H54 (cell line): ENCODE measurements at regions not wholly inside any gene's neighbourhood (a gene's known extent, or its start where the extent isn't known, plus 50 kb on each side); places are given as distances from the start of the nearest gene placed in this dataset.
"Not testable (repeated sequence)": the region's sequence is repeated elsewhere in the genome, so short reads cannot be mapped to it uniquely, and the experiment has no call there.

ENCODE experiments used
- DNase-seq: peaks from one replicate; pipeline ENCODE4 v3.0.0; 2011; ENCODE audit warnings: low spot score, mixed read lengths; ENCODE audit not compliant: insufficient read length
- FAIRE-seq: peaks from 3 replicates; lab custom pipeline; 2011; peaks lifted over from hg19 to GRCh38; lab: Jason Lieb, UNC
- POLR2A ChIP-seq: IDR thresholded peaks from 2 replicates; pipeline ENCODE4 v1.6.1; 2011; ENCODE audit warnings: low read depth, mild to moderate bottlenecking, low read length

GRCh38 chr3:153768561-153769469 lies 352.4 kb upstream of the ARHGEF26 start:
- peak; percentile 19 for DNase-seq
- peak; percentile 88 for FAIRE-seq
- TF ChIP-seq POLR2A = no peak

- DNase-seq (no peak), FAIRE-seq (no peak)
- no peak for TF ChIP-seq POLR2A
These were observed 338.1 kb upstream of the ARHGEF26 start for GRCh38 chr3:153783106-153783505.

GRCh38 chr3:153783741-153784480 lies 337.3 kb upstream of the ARHGEF26 start:
- DNase-seq (no peak), FAIRE-seq (no peak)
- TF ChIP-seq POLR2A = no peak

- TF ChIP-seq POLR2A = no peak
- no peak for DNase-seq
- no peak for FAIRE-seq
These were observed 335.3 kb upstream of the ARHGEF26 start for GRCh38 chr3:153785901-153786300.

- DNase-seq (no peak), FAIRE-seq (no peak)
- TF ChIP-seq POLR2A = no peak
These were observed 331.8 kb upstream of the ARHGEF26 start for GRCh38 chr3:153789380-153789779.

- FAIRE-seq, DNase-seq: not testable (repeated sequence)
These were observed 324.1 kb upstream of the ARHGEF26 start for GRCh38 chr3:153797056-153797455.

GRCh38 chr3:153809097-153809496 lies 312.1 kb upstream of the ARHGEF26 start:
- DNase-seq (no peak), FAIRE-seq (no peak)

GRCh38 chr3:153818338-153818737 lies 302.9 kb upstream of the ARHGEF26 start:
- FAIRE-seq (no peak), DNase-seq (no peak)
- TF ChIP-seq POLR2A = no peak

More at GRCh38 chr3:153809097-153809496, 312.1 kb upstream of the ARHGEF26 start:
- no peak for TF ChIP-seq POLR2A

GRCh38 chr3:153820035-153820434 lies 301.2 kb upstream of the ARHGEF26 start:
- no peak for TF ChIP-seq POLR2A
- DNase-seq = no peak

GRCh38 chr3:153828346-153828745 lies 292.8 kb upstream of the ARHGEF26 start:
- peak; percentile 53 for FAIRE-seq

More at GRCh38 chr3:153820035-153820434, 301.2 kb upstream of the ARHGEF26 start:
- no peak for FAIRE-seq

GRCh38 chr3:153829606-153830170 lies 291.5 kb upstream of the ARHGEF26 start:
- DNase-seq = no peak
- FAIRE-seq = peak; percentile 91
- no peak for TF ChIP-seq POLR2A

More at GRCh38 chr3:153828346-153828745, 292.8 kb upstream of the ARHGEF26 start:
- DNase-seq = not testable (repeated sequence)

GRCh38 chr3:153830552-153830951 lies 290.6 kb upstream of the ARHGEF26 start:
- no peak for DNase-seq
- no peak for FAIRE-seq
- no peak for TF ChIP-seq POLR2A

- DNase-seq = no peak
- no peak for TF ChIP-seq POLR2A
- no peak for FAIRE-seq
These were observed 285.6 kb upstream of the ARHGEF26 start for GRCh38 chr3:153835540-153835939.

GRCh38 chr3:153840487-153840886 lies 280.7 kb upstream of the ARHGEF26 start:
- FAIRE-seq (no peak), DNase-seq (no peak)
- no peak for TF ChIP-seq POLR2A
